GM12891 (cell line): ENCODE measurements at regions not wholly inside any gene's neighbourhood (a gene's known extent, or its start where the extent isn't known, plus 50 kb on each side); places are given as distances from the start of the nearest gene placed in this dataset.

Source experiments
- POLR2A ChIP-seq: IDR thresholded peaks from 2 replicates; pipeline ENCODE4 v1.6.1; 2011; ENCODE audit warnings: low read depth, low read length, control low read depth
- POLR2AphosphoS5 ChIP-seq: IDR thresholded peaks from 2 replicates; pipeline ENCODE4 v1.6.1; 2011; ENCODE audit warnings: low read depth, low read length, control low read depth
- SPI1 ChIP-seq: IDR thresholded peaks from 2 replicates; pipeline ENCODE4 v1.6.1; 2011; ENCODE audit warnings: low read depth, low read length, control low read depth
- TAF1 ChIP-seq: IDR thresholded peaks from 2 replicates; pipeline ENCODE4 v1.6.1; 2011; ENCODE audit warnings: low read depth, low read length, control low read depth

DNA sequence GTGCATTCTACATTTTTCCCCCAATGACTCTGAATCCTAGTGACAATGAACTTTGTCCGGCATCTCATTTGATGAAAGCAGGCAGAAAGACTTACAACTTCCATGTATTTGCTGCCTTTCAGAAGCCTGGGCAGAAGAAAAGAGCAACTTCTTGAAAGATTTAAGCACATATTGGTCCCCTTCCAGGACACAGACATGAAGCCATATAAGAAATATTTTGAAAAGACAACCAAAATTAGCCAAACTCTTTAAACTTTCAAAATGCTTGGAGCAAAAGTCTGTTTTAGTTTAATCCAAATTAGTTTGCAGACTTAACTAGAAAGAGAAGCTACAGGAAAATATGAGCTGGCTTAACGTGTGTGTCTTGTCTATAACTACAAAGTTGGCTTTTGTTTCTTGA is 492.5 kb downstream of the NR4A2 start:
- TF ChIP-seq POLR2A (no peak), TAF1 (no peak), SPI1 (no peak), POLR2AphosphoS5 (no peak)
